ENCODE measurements at regions not wholly inside any gene's neighbourhood (a gene's known extent, or its start where the extent isn't known, plus 50 kb on each side); places are given as distances from the start of the nearest gene placed in this dataset.

DNA sequence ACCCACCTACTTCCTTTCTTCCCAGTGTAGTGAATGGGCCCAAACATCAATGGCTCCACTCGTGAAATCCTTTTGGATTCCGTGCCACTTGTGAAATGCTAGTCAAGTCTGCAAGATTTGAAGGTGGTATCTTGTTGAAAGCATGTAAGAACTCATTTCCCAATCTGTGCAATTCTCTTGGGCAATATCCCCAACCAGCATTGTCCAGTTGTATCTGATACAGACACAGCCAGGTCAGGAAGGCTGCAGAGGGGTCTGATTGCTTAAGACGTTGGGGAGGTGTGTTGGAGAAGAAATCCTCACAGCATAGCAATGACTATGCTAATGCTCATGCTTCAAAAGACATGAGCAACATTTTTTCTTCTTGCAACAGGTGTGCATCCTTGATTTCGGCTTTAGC lies 164.8 kb downstream of the VEGFC start:
- no peak overlapping the region for H3K4me3 ChIP-seq (ENCODE audit: low read depth, low read length)
- DNase-seq (ENCODE audit: low read depth): no peak
- TF ChIP-seq, protein P1, sequence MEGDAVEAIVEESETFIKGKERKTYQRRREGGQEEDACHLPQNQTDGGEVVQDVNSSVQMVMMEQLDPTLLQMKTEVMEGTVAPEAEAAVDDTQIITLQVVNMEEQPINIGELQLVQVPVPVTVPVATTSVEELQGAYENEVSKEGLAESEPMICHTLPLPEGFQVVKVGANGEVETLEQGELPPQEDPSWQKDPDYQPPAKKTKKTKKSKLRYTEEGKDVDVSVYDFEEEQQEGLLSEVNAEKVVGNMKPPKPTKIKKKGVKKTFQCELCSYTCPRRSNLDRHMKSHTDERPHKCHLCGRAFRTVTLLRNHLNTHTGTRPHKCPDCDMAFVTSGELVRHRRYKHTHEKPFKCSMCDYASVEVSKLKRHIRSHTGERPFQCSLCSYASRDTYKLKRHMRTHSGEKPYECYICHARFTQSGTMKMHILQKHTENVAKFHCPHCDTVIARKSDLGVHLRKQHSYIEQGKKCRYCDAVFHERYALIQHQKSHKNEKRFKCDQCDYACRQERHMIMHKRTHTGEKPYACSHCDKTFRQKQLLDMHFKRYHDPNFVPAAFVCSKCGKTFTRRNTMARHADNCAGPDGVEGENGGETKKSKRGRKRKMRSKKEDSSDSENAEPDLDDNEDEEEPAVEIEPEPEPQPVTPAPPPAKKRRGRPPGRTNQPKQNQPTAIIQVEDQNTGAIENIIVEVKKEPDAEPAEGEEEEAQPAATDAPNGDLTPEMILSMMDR (conservative IDR thresholded peaks at IDR 0.05; ENCODE audit: low read depth, low read length): no peak

DNA sequence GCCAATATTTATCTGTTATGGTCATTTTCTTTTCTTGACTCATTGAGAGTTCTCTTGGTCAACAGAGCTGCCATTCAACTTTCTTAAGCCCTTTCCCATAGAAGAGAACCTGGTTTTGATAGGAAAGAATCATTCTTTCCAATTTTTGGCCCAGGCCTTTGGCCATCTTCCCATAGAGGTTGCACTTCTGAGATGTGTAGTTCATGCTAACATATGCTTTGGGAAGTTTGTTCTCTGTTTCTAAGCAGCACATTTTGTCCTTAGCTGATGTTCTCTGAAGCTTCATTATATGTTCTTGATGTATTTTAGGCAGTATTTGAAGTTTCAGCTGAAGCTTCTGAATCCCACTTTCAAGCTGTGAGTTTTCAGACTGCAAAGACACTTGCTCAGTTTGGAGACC lies 161.1 kb downstream of the VEGFC start:
- peak; percentile 28 for DNase-seq (ENCODE audit: low read depth)
- TF ChIP-seq, protein P1 (conservative IDR thresholded peaks at IDR 0.05; ENCODE audit: low read depth, low read length): no peak
- H3K4me3 ChIP-seq (ENCODE audit: low read depth, low read length): no peak overlapping the region

All from choroid plexus epithelial cell (primary cell).